GM10266 (cell line): ENCODE measurements at regions not wholly inside any gene's neighbourhood (a gene's known extent, or its start where the extent isn't known, plus 50 kb on each side); places are given as distances from the start of the nearest gene placed in this dataset.
"Not testable (repeated sequence)": the region's sequence is repeated elsewhere in the genome, so short reads cannot be mapped to it uniquely, and the experiment has no call there.

Experiments used
- DNase-seq: peaks from one replicate; pipeline ENCODE4 v3.0.0; 2012; ENCODE audit errors: extremely low spot score
- TF ChIP-seq, protein P1 (sequence below): IDR thresholded peaks from 2 replicates; pipeline ENCODE4 v1.5.1; 2012; ENCODE audit warnings: mild to moderate bottlenecking, low read depth; ENCODE audit not compliant: control insufficient read depth, insufficient read depth; ENCODE audit errors: missing control alignments

DNA sequence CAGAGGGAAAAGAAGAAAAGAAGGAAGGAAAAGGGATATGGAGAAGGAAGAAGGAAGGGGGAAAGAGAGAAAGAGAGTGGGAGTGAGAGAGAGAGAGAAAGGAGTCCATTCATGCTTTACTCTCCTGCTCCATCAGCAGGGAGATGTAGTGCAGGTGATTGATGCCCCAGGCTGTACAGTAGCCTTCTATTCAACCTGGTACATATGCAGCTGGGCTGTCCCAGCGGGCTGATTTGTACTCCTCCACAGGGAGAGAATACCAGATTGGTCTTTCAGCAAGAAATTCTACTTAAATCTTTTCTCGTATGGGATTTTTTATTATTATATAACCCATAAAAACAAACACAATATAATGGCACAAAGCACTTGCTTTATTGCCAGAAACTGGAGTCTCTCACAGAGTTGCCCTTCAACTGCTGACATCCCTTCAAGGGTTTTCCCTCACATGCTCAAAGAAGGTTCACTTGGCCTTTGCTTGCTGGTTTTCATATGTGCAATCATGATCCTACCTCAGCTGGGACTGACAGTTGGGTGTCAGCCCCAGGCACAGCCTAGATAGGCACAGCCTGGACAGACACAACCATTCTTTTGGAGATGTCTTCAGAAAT is 380.1 kb upstream of the RIOK2 start:
- DNase-seq = no peak
- TF ChIP-seq, protein P1, sequence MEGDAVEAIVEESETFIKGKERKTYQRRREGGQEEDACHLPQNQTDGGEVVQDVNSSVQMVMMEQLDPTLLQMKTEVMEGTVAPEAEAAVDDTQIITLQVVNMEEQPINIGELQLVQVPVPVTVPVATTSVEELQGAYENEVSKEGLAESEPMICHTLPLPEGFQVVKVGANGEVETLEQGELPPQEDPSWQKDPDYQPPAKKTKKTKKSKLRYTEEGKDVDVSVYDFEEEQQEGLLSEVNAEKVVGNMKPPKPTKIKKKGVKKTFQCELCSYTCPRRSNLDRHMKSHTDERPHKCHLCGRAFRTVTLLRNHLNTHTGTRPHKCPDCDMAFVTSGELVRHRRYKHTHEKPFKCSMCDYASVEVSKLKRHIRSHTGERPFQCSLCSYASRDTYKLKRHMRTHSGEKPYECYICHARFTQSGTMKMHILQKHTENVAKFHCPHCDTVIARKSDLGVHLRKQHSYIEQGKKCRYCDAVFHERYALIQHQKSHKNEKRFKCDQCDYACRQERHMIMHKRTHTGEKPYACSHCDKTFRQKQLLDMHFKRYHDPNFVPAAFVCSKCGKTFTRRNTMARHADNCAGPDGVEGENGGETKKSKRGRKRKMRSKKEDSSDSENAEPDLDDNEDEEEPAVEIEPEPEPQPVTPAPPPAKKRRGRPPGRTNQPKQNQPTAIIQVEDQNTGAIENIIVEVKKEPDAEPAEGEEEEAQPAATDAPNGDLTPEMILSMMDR = no peak

DNA sequence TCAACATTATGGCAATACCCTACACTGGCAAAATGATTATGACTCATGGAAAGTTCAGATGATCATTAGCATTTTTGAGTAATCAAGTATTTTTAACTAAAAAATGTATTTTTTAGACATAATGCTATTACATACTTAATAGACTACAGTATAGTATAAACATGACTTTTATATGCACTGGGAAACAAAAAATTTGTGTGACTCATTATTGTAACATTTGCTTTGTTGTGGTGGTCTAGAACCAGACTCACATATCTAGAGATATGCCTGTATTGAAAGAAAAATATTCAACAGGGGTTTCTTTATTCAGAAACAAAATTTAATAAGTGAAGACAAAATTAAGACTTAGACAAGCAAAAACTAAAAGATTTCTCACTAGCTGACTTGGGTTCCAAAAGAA is 385.3 kb upstream of the RIOK2 start:
- DNase-seq = no peak
- TF ChIP-seq, protein P1 = no peak

DNA sequence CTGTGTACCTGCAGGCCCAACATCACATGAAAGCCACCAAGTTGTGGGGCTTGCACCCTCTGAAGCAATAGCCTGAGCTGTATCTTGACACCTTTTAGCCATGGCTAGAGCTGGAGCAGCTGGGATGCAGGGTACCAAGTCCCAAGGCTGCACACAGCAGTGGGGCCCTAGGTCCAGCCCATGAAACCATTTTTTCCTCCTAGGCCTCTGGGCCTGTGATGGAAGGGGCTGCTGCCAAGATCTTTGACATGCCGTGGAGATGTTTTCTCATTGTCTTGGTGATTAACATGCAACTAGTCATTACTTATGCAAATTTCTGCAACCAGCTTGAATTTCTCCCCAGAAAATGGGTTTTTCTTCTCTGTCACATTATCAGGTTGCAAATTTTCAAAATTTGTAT is 387.2 kb upstream of the RIOK2 start:
- TF ChIP-seq, protein P1 = no peak
- DNase-seq = no peak

DNA sequence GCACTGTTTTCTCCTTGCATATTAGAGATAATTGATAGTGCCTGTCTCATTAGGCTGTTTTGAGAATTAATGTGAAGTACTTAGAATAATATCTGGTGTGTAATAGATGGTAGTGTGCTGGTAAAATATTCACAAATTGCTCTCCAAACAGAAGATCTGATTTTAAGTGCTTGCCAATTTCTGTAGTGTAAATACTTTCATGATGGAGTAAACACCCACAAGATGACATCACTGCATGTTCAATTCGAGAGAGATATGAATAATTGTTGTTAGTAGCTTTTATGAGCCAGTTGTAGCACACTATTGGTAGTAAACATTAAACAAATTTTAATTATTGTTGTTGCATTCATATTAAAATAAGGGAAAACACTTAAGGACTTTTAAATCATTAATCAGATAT is 392.3 kb upstream of the RIOK2 start:
- no peak for DNase-seq
- TF ChIP-seq, protein P1 = no peak

DNA sequence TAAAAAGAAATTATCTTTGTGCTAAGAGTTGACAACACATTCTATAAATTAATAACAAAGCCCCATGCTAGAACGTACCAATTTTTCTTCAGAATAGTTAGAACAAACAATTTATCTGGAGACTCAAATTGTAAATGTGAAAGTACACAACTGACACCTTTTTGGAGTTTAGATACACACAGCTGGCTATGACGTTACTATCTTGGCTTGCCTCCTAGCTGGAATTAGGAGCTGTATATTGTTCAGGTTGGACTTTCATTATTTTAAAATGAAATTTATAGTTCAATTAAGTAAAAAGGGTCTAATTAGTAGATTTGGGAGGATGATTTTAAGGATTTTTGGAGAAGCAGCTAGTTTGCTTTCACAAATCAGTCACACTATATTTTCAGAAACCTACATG is 393.9 kb upstream of the RIOK2 start:
- TF ChIP-seq, protein P1 = no peak
- no peak for DNase-seq

DNA sequence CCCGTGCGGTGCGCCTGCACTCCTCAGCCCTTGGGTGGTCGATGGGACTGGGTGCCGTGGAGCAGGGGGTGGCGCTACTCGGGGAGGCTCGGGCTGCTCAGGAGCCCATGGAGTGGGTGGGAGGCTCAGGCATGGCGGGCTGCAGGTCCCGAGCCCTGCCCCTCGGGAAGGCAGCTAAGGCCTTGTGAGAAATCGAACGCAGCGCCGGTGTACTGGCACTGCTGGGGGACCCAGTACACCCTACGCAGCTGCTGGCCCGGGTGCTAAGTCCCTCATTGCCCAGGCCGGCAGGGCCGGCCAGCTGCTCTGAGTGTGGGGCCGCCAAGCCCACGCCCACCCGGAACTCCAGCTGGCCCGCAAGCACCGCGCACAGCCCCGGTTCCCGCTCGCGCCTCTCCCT is 396.9 kb upstream of the RIOK2 start:
- not testable (repeated sequence) for DNase-seq

DNA sequence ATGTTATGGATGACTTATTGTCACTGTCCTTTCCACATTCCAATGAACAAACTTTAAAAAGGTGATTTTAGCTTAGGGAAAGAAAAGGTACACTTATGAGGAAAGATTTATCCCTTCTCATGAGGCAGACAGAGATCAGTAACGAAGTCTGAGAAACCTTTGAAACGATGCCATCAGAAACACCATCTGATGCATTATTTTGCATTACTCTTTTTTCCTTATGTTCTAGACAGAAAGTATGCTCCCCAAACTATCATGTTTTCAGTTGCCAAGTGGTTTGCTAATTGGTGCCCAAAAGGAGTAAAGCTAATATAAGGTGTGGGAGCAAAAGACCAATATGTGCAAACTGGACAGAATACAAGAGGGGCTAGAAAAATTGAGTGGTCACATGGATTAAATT is 397.7 kb upstream of the RIOK2 start:
- no peak for DNase-seq
- TF ChIP-seq, protein P1 = no peak

DNA sequence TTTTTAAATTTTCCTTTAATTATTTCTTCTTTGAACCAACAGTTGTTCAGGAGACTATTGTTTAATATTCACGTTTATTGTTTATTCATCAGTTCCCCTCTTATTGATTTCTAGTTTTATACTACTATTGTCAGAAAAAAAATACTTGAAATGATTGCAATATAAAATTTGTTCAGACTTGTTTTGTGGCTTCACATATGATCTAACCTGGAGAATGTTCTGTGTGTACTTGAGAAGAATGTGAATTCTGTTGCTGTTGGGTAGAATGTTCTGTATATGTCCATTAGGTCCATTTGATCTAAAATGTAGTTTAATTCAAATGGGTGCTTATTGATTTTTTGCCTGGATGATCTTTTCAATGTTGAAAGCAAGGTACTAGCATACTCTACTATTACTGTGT is 408.7 kb upstream of the RIOK2 start:
- no peak for DNase-seq
- TF ChIP-seq, protein P1 = no peak
